Lower leg skin (tissue), 4 donors: ENCODE measurements at regions not wholly inside any gene's neighbourhood (a gene's known extent, or its start where the extent isn't known, plus 50 kb on each side); places are given as distances from the start of the nearest gene placed in this dataset.

ENCODE experiments used
- DNase-seq, 2 donors: peaks; one replicate each; pipeline ENCODE4 v3.0.0-alpha.2; 2019; ENCODE audit warnings: low spot score in 2 of 2
- H3K4me3 ChIP-seq: fragments of 200-600 bp; sonication (generic); 2 replicates; pipeline ENCODE4 v1.5.1; 2017; ENCODE audit warnings: mild to moderate bottlenecking, low read depth; ENCODE audit not compliant: poor library complexity, severe bottlenecking
- CTCF ChIP-seq, 3 donors: fragments of 450-650 bp; IDR thresholded peaks; one replicate each; pipeline ENCODE4 v1.5.1; 2016; ENCODE audit warnings: antibody characterized with exemption in 3 of 3, mild to moderate bottlenecking in 3 of 3, moderate library complexity in 2 of 3
- POLR2A ChIP-seq, 2 donors: fragments of 450-650 bp; IDR thresholded peaks; one replicate each; pipeline ENCODE4 v1.6.1; 2016 to 2017; ENCODE audit warnings: antibody characterized with exemption in 2 of 2, mild to moderate bottlenecking in 1 of 2, moderate library complexity in 1 of 2
- WGBS, 2 donors: methylation state at CpG; one replicate each; pipeline ENCODE4 v1.1.5; 2018; 5-methylcytosine and 5-hydroxymethylcytosine counted together
- intact Hi-C: fragments of 100-400 bp; cut with DNase I; formaldehyde crosslinking; loops from one replicate; pipeline ENCODE4 v1.15.0; 2023; ENCODE audit warnings: low total_unique reads

- DNase-seq = no peak
- no peak overlapping the region for H3K4me3 ChIP-seq
- WGBS, 2 donors = 23 to 34% methylated on average over 1 of the region's 1 CpG
- TF ChIP-seq CTCF (IDR thresholded peaks at IDR 0.05) (no peak), POLR2A (IDR thresholded peaks at IDR 0.05) (no peak)
- intact Hi-C loops = no loop called here
These were observed 878.1 kb downstream of the SI start for GRCh38 chr3:164200053-164200823.

GRCh38 chr3:164196477-164196876 lies 881.8 kb downstream of the SI start:
- DNase-seq = no peak
- WGBS, 2 donors = 94 to 99% methylated on average over 2 of the region's 2 CpGs
- intact Hi-C loops = no loop called here
- TF ChIP-seq POLR2A (IDR thresholded peaks at IDR 0.05) (no peak), CTCF (IDR thresholded peaks at IDR 0.05) (no peak)
- H3K4me3 ChIP-seq = no peak overlapping the region

GRCh38 chr3:164194842-164195241 lies 883.5 kb downstream of the SI start:
- DNase-seq = no peak
- TF ChIP-seq POLR2A (IDR thresholded peaks at IDR 0.05) = no peak
- TF ChIP-seq CTCF (IDR thresholded peaks at IDR 0.05) = no peak
- intact Hi-C loops = no loop called here
- WGBS, 2 donors = 72% methylated on average over 2 of the region's 2 CpGs
- H3K4me3 ChIP-seq = no peak overlapping the region

GRCh38 chr3:164192974-164193373 lies 885.3 kb downstream of the SI start:
- WGBS, 2 donors = 61 to 81% methylated on average over 4 of the region's 4 CpGs
- DNase-seq = no peak
- H3K4me3 ChIP-seq = no peak overlapping the region
- intact Hi-C loops = no loop called here
- TF ChIP-seq POLR2A (IDR thresholded peaks at IDR 0.05) = no peak
- no peak for TF ChIP-seq CTCF (IDR thresholded peaks at IDR 0.05)

GRCh38 chr3:164190566-164190965 lies 887.7 kb downstream of the SI start:
- DNase-seq = no peak
- H3K4me3 ChIP-seq = no peak overlapping the region
- TF ChIP-seq CTCF (IDR thresholded peaks at IDR 0.05) = no peak
- TF ChIP-seq POLR2A (IDR thresholded peaks at IDR 0.05) = no peak
- intact Hi-C loops = no loop called here

GRCh38 chr3:164186095-164186494 lies 892.2 kb downstream of the SI start:
- no peak for TF ChIP-seq CTCF (IDR thresholded peaks at IDR 0.05)
- no peak for TF ChIP-seq POLR2A (IDR thresholded peaks at IDR 0.05)

More at GRCh38 chr3:164186095-164186494, 892.2 kb downstream of the SI start:
- 85% methylated on average over 3 of the region's 3 CpGs for WGBS, 2 donors
- no peak for DNase-seq
- no peak overlapping the region for H3K4me3 ChIP-seq
- intact Hi-C loops = no loop called here
